ENCODE measurements at regions not wholly inside any gene's neighbourhood (a gene's known extent, or its start where the extent isn't known, plus 50 kb on each side); places are given as distances from the start of the nearest gene placed in this dataset.
A peak's percentile ranks its signal among the peaks of the same experiment; 100 is the strongest.

DNA sequence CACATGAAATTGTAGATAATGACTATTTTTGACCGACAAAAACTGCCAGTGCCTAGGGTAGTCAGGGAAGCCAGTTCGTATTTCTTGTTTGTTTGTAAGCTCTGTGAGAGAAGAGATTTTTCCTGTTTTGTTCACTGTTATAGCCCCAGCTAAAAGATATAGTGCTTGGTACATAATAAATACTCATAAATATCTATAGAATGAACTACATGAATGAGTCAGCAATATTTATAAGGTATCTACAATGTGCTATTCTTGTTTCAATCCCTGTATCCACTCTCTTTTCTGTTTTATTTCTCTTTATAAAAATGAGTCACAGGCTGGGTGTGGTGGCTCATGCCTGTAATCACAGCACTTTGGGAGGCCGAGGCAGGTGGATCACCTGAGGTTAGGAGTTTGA, 275.6 kb upstream of the FANCL start:
- CTCF ChIA-PET, result no interaction called here
- peak overlapping the region; percentile 5; the same call in 1 of the 2 replicates for H3K27ac ChIP-seq
- no peaks in the 10 kb centered on the region for H3K27me3 ChIP-seq (ENCODE audit: insufficient read depth, low read depth)
- no peaks in the 10 kb centered on the region for H3K79me2 ChIP-seq (ENCODE audit: low read depth)
- intact Hi-C loops (cut with micrococcal nuclease; ENCODE audit: unreplicated experiment), result no loop called here
- H3K36me3 ChIP-seq (ENCODE audit: low read depth), result no peaks in the 10 kb centered on the region
- no peaks in the 10 kb centered on the region for H3K9me2 ChIP-seq (ENCODE audit: insufficient read depth)
- H3K4me2 ChIP-seq, result no peak overlapping the region
- BruUV-seq (replicated peaks), result no TSS peak
- no peaks in the 10 kb centered on the region for H3K4me1 ChIP-seq (replicated peaks; ENCODE audit: insufficient read depth)
- TF ChIP-seq EZH2 (IDR thresholded peaks at IDR 0.05; ENCODE audit: low read depth), result no peak
- TF ChIP-seq, protein P1, sequence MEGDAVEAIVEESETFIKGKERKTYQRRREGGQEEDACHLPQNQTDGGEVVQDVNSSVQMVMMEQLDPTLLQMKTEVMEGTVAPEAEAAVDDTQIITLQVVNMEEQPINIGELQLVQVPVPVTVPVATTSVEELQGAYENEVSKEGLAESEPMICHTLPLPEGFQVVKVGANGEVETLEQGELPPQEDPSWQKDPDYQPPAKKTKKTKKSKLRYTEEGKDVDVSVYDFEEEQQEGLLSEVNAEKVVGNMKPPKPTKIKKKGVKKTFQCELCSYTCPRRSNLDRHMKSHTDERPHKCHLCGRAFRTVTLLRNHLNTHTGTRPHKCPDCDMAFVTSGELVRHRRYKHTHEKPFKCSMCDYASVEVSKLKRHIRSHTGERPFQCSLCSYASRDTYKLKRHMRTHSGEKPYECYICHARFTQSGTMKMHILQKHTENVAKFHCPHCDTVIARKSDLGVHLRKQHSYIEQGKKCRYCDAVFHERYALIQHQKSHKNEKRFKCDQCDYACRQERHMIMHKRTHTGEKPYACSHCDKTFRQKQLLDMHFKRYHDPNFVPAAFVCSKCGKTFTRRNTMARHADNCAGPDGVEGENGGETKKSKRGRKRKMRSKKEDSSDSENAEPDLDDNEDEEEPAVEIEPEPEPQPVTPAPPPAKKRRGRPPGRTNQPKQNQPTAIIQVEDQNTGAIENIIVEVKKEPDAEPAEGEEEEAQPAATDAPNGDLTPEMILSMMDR (conservative IDR thresholded peaks at IDR 0.05), result no peak
- H3K4me3 ChIP-seq, result no peak overlapping the region
- no peaks in the 10 kb centered on the region for H3K9me3 ChIP-seq (ENCODE audit: insufficient read depth, low read depth)
- no peak for DNase-seq
- no peaks in the 10 kb centered on the region for H4K20me1 ChIP-seq (ENCODE audit: insufficient read depth)
- no peaks in the 10 kb centered on the region for H3F3A ChIP-seq (ENCODE audit: insufficient read depth, low read depth)
- POLR2A ChIA-PET (ENCODE audit: unreplicated experiment), result no interaction called here
- H2AFZ ChIP-seq, result peak overlapping the region; percentile 56; the same call in 1 of the 2 replicates

DNA sequence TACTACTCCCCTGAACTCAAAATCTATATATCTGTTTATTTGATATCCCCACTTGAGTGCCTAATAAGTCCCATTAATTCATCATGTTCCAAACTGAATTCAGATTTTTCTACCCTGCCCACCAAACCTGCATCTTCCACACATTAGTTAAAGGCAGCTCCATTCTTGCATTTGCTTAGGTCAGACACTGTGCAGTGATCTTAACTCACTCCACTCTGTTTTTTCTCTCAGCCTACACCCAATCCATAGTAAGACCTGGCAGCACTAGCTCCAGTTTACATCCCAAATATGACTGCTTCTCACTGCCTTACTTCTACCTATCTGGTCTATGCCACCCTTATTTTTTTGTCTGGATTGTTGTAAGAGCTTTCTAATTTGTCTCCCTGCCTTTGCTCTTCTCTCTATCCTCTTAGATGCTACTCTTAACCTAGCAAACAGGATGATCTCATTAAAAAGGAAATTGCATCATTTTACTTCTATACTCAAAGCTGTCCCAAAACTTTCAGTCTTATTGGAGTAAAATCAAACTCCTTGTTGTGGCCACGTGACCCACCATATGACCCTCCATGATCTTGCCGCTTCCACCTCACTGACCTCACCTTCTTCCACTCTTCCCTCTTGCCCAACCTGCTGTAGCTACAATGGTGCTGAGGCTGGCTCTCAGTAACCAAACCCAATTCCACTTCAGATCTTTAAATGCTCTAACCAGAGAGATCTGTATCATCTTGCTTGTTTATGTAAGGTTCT, 274.9 kb upstream of the FANCL start:
- CTCF ChIA-PET, result interaction anchor here (0.6 kb wide), 1 partner anchor 16 kb away, joined by 3 read pairs; no protein-coding TSS in a partner anchor
- intact Hi-C loops (cut with micrococcal nuclease; ENCODE audit: unreplicated experiment), result no loop called here

DNA sequence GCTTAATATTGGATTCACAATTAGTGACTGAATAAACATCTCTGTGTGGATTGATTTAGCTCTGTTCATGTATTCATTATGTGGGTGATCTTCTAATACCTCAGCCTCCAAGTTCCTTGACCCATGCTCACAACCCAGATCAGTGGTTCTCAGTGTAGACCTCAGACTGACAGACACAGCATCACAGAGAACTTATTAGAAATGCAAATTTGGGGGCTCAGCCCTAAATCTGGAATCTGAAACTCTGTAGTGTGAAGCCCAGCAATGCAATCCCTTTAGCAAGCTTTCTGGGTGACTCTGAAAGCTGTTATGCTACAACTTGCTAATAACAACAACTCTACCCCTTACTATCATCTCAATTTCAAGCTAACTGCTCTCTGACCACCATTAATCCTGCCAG, 273.1 kb upstream of the FANCL start:
- no peaks in the 10 kb centered on the region for H3K27me3 ChIP-seq (ENCODE audit: insufficient read depth, low read depth)
- no peaks in the 10 kb centered on the region for H3F3A ChIP-seq (ENCODE audit: insufficient read depth, low read depth)
- no peaks in the 10 kb centered on the region for H4K20me1 ChIP-seq (ENCODE audit: insufficient read depth)
- ChIA-PET POLR2A (ENCODE audit: unreplicated experiment) (no interaction called here), CTCF (no interaction called here)
- H3K4me1 ChIP-seq (replicated peaks; ENCODE audit: insufficient read depth), result no peaks in the 10 kb centered on the region
- DNase-seq, result no peak
- no peak for TF ChIP-seq EZH2 (IDR thresholded peaks at IDR 0.05; ENCODE audit: low read depth)
- TF ChIP-seq, protein P1 (conservative IDR thresholded peaks at IDR 0.05), result no peak
- no peak overlapping the region for H2AFZ ChIP-seq
- H3K9me3 ChIP-seq (ENCODE audit: insufficient read depth, low read depth), result no peaks in the 10 kb centered on the region
- H3K4me3 ChIP-seq, result no peak overlapping the region
- H3K79me2 ChIP-seq (ENCODE audit: low read depth), result no peaks in the 10 kb centered on the region
- H3K36me3 ChIP-seq (ENCODE audit: low read depth), result no peaks in the 10 kb centered on the region
- no peaks in the 10 kb centered on the region for H3K9me2 ChIP-seq (ENCODE audit: insufficient read depth)
- no peak overlapping the region for H3K27ac ChIP-seq
- intact Hi-C loops (cut with micrococcal nuclease; ENCODE audit: unreplicated experiment), result no loop called here
- no peak overlapping the region for H3K4me2 ChIP-seq
- no TSS peak for BruUV-seq (replicated peaks)

More for the DNA sequence above, 274.9 kb upstream of the FANCL start:
- Histone ChIP-seq H2AFZ (peak overlapping the region; percentile 56), H3K4me3 (no peak overlapping the region), H3K27ac (peak overlapping the region; percentile 5; the same call in 1 of the 2 replicates), H3K36me3 (ENCODE audit: low read depth) (no peaks in the 10 kb centered on the region), H3K27me3 (ENCODE audit: insufficient read depth, low read depth) (no peaks in the 10 kb centered on the region), H3K9me3 (ENCODE audit: insufficient read depth, low read depth) (no peaks in the 10 kb centered on the region), H3K9me2 (ENCODE audit: insufficient read depth) (no peaks in the 10 kb centered on the region), H3K79me2 (ENCODE audit: low read depth) (no peaks in the 10 kb centered on the region), H3K4me1 (replicated peaks; ENCODE audit: insufficient read depth) (no peaks in the 10 kb centered on the region), H3F3A (ENCODE audit: insufficient read depth, low read depth) (no peaks in the 10 kb centered on the region), H3K4me2 (no peak overlapping the region), H4K20me1 (ENCODE audit: insufficient read depth) (no peaks in the 10 kb centered on the region)
- BruUV-seq (replicated peaks), result no TSS peak
- POLR2A ChIA-PET (ENCODE audit: unreplicated experiment), result no interaction called here
- DNase-seq, result no peak
- TF ChIP-seq, protein P1 (conservative IDR thresholded peaks at IDR 0.05), result no peak
- TF ChIP-seq EZH2 (IDR thresholded peaks at IDR 0.05; ENCODE audit: low read depth), result no peak

Data from PC-9 (cell line).